BLaER1 treated with 17β-estradiol and CSF1 and Interleukin-3, amounts not matched to agents 10 nM and 100 nM (cell line): ENCODE measurements at regions not wholly inside any gene's neighbourhood (a gene's known extent, or its start where the extent isn't known, plus 50 kb on each side); places are given as distances from the start of the nearest gene placed in this dataset.

ENCODE experiments used
- H3K27ac ChIP-seq, 11 experiments: shearing (Covaris generic); formaldehyde crosslinking; 2 replicates each; pipeline ENCODE4 v1.8.1; 2022
- H3K27me3 ChIP-seq, 11 experiments: shearing (Covaris generic); formaldehyde crosslinking; 2 replicates each; pipeline ENCODE4 v1.8.1; 2022
- H3K36me3 ChIP-seq, 11 experiments: shearing (Covaris generic); formaldehyde crosslinking; 2 replicates each; pipeline ENCODE4 v1.8.1; 2022
- H3K4me1 ChIP-seq, 10 experiments: shearing (Covaris generic); formaldehyde crosslinking; 2 replicates each; pipeline ENCODE4 v1.8.1; 2022
- H3K4me2 ChIP-seq, 11 experiments: shearing (Covaris generic); formaldehyde crosslinking; 2 replicates each; pipeline ENCODE4 v1.8.1; 2022
- H3K4me3 ChIP-seq, 10 experiments: shearing (Covaris generic); formaldehyde crosslinking; 2 replicates each; pipeline ENCODE4 v1.8.1; 2022
- H3K9ac ChIP-seq, 11 experiments: shearing (Covaris generic); formaldehyde crosslinking; 2 replicates each; pipeline ENCODE4 v1.8.1; 2022
- H3K9me3 ChIP-seq, 11 experiments: shearing (Covaris generic); formaldehyde crosslinking; replicated peaks in 1 of 11; 2 replicates each; pipeline ENCODE4 v1.8.1; 2022
- H4K20me1 ChIP-seq, 11 experiments: shearing (Covaris generic); formaldehyde crosslinking; 2 replicates each; pipeline ENCODE4 v1.8.1; 2022
- Cebpa-rat ChIP-seq, 11 experiments: shearing (Covaris generic); IDR thresholded peaks; 2 replicates each; pipeline ENCODE4 v1.8.1; 2022

- Histone ChIP-seq H3K4me3 (no peak overlapping the region), H3K27me3 (no peaks in the 10 kb centered on the region), H3K9ac (no peak overlapping the region), H4K20me1 (no peaks in the 10 kb centered on the region), H3K4me1 (no peaks in the 10 kb centered on the region), H3K9me3 (no peaks in the 10 kb centered on the region), H3K4me2 (no peak overlapping the region), H3K36me3 (no peaks in the 10 kb centered on the region), H3K27ac (no peak overlapping the region)
- no peak for TF ChIP-seq Cebpa-rat (IDR thresholded peaks at IDR 0.05)
Measured at GRCh38 chr5:97918057-97918456, 735.0 kb upstream of the RIOK2 start.

DNA sequence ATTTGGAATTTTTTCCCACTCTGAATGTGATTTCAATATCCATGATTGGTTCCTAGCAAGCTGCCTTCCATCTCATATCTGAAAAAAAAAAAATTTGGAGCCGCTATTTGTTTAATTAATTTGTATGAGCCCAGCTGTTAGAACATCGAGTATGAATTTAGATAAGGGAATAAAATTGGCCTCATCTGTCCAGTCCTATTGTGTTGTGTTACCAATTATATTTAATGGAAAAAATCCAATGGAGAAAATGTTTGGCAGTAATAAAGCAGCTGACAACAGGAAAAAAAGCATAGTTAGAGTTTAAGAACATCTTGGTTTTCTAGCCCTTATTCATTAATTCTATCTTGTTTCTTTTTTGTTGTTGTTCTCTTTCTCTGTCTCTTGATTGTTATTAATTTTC is 735.6 kb upstream of the RIOK2 start:
- no peak for TF ChIP-seq Cebpa-rat (IDR thresholded peaks at IDR 0.05)

GRCh38 chr5:97919719-97920118 is 736.7 kb upstream of the RIOK2 start:
- Histone ChIP-seq H3K9me3 (no peaks in the 10 kb centered on the region), H3K27ac (no peak overlapping the region), H3K36me3 (no peaks in the 10 kb centered on the region), H3K4me1 (no peaks in the 10 kb centered on the region), H3K27me3 (no peaks in the 10 kb centered on the region), H3K4me3 (no peak overlapping the region), H3K4me2 (no peak overlapping the region), H4K20me1 (no peaks in the 10 kb centered on the region), H3K9ac (no peak overlapping the region)
- no peak for TF ChIP-seq Cebpa-rat (IDR thresholded peaks at IDR 0.05)

More for the DNA sequence above, 735.6 kb upstream of the RIOK2 start:
- Histone ChIP-seq H3K27me3 (no peaks in the 10 kb centered on the region), H3K36me3 (no peaks in the 10 kb centered on the region), H3K27ac (no peak overlapping the region), H3K4me2 (no peak overlapping the region), H3K9ac (no peak overlapping the region), H3K4me1 (no peaks in the 10 kb centered on the region), H3K9me3 (no peaks in the 10 kb centered on the region), H4K20me1 (no peaks in the 10 kb centered on the region), H3K4me3 (no peak overlapping the region)

DNA sequence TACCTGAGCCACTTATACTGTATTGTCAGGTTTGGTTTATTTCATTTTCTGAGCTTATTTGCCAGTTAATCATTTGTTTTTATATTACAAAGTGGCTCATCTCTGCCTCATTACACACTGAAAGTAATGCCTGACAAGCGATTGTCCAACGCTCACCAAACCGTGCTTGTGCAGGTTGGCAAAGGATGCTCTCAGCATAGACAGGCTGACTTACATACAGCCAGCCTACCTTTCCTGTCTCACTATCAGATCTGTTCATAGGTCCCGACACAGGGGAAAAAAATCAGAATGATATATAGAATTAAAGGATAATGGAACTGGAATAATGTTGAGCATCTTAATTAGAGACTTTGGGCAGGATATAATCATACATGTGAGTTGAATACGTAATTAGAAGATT is 739.7 kb upstream of the RIOK2 start:
- Histone ChIP-seq H3K9ac (no peak overlapping the region), H3K36me3 (no peaks in the 10 kb centered on the region), H4K20me1 (no peaks in the 10 kb centered on the region), H3K9me3 (no peaks in the 10 kb centered on the region), H3K27me3 (no peaks in the 10 kb centered on the region), H3K4me3 (no peak overlapping the region), H3K4me1 (no peaks in the 10 kb centered on the region), H3K27ac (no peak overlapping the region), H3K4me2 (no peak overlapping the region)
- no peak for TF ChIP-seq Cebpa-rat (IDR thresholded peaks at IDR 0.05)

- no peak overlapping the region for H3K27ac ChIP-seq
- H3K36me3 ChIP-seq, result no peaks in the 10 kb centered on the region
- H3K4me1 ChIP-seq, result no peaks in the 10 kb centered on the region
- no peak overlapping the region for H3K9ac ChIP-seq
- H4K20me1 ChIP-seq, result no peaks in the 10 kb centered on the region
- H3K4me2 ChIP-seq, result no peak overlapping the region
- H3K27me3 ChIP-seq, result no peaks in the 10 kb centered on the region
- H3K4me3 ChIP-seq, result no peak overlapping the region
- no peaks in the 10 kb centered on the region for H3K9me3 ChIP-seq
- TF ChIP-seq Cebpa-rat (IDR thresholded peaks at IDR 0.05), result no peak
Measured at GRCh38 chr5:97923496-97923895, 740.4 kb upstream of the RIOK2 start.

DNA sequence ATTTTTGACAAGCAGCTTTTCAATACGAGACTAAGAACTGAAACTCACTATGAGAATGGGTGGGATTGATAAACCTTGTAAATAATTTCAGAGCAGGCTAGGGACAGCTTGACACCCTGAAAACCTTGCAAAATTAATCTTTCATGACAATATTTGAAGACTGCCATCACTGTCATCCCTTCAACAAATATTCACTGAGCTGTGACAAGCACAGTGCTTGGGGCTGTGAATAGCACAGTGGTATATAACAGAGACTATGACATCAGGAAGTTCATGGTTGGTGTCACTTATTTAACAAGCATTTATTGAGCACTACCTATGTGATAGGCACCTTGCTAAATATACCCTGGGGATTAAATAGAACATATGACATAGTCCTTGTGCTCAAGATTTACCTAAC is 741.0 kb upstream of the RIOK2 start:
- TF ChIP-seq Cebpa-rat (IDR thresholded peaks at IDR 0.05), result no peak
- Histone ChIP-seq H3K4me1 (no peaks in the 10 kb centered on the region), H3K9ac (no peak overlapping the region), H3K27me3 (no peaks in the 10 kb centered on the region), H3K27ac (no peak overlapping the region), H3K4me3 (no peak overlapping the region), H3K4me2 (no peak overlapping the region), H4K20me1 (no peaks in the 10 kb centered on the region), H3K36me3 (no peaks in the 10 kb centered on the region), H3K9me3 (no peaks in the 10 kb centered on the region)

DNA sequence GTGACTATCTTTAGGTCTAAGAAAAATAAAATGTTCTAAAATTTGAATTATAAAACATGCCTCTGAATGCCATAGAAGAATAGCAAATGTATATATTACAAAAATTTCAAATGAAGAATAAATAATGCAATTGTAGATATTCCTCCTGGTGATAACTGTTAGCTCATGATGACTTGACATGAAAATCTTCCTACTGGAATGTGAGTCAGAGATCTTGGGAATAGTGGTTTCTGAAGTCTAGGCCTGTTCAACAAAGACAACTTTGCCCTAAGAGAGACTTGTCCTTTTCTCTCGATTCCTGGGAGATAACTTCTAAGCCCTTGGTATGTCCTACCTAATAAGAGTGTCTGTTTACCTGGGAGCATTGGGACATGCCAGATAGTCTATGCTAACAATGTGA is 746.3 kb upstream of the RIOK2 start:
- no peak overlapping the region for H3K9ac ChIP-seq
- H3K9me3 ChIP-seq, result no peaks in the 10 kb centered on the region

DNA sequence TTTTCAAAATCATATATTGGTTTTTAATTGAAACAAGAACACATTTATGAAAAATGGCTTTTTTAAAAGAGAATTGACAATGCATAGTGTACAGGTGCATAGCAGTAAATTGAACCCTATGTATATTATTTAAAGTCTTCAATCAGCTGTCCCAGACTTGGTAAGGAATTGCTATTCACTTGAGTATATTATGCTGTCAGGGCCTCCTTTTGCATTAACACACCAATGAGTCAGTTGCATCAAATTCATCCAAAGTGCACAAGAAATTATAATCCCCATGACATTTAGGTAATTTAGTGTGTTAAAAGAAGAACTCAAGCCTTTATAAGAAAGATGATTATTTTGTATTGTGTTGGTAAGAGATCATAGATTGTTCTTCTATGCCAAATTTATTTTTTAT is 748.8 kb upstream of the RIOK2 start:
- Histone ChIP-seq H3K9ac (no peak overlapping the region), H3K4me3 (no peak overlapping the region), H4K20me1 (no peaks in the 10 kb centered on the region), H3K4me1 (no peaks in the 10 kb centered on the region), H3K4me2 (no peak overlapping the region), H3K27ac (no peak overlapping the region), H3K27me3 (no peaks in the 10 kb centered on the region), H3K36me3 (no peaks in the 10 kb centered on the region), H3K9me3 (no peaks in the 10 kb centered on the region)
- TF ChIP-seq Cebpa-rat (IDR thresholded peaks at IDR 0.05), result no peak

More for the DNA sequence above, 746.3 kb upstream of the RIOK2 start:
- no peaks in the 10 kb centered on the region for H4K20me1 ChIP-seq
- no peaks in the 10 kb centered on the region for H3K4me1 ChIP-seq
- no peak overlapping the region for H3K4me3 ChIP-seq
- H3K27ac ChIP-seq, result no peak overlapping the region
- TF ChIP-seq Cebpa-rat (IDR thresholded peaks at IDR 0.05), result no peak
- H3K4me2 ChIP-seq, result no peak overlapping the region
- H3K27me3 ChIP-seq, result no peaks in the 10 kb centered on the region
- H3K36me3 ChIP-seq, result no peaks in the 10 kb centered on the region

DNA sequence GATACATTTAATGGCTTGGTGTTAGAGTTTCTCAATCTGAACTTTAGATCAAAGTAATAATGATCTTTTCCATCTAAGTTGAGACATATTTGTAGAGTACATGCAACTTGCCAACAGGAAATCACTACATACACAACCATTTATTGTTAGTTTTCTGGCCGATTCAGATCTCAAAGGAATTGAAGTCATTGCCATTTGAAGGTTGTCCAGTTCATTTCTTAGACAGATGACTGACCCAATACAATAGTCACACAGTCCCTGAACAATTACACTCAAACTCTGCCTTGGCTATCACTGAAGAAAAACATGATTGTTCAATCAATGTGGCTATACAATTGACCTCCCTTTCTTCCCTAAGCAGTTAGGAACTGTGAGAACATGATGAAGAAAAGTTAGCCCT is 753.2 kb upstream of the RIOK2 start:
- Histone ChIP-seq H3K27ac (no peak overlapping the region), H3K4me2 (no peak overlapping the region), H3K27me3 (no peaks in the 10 kb centered on the region), H3K9me3 (no peaks in the 10 kb centered on the region), H3K4me3 (no peak overlapping the region), H3K36me3 (no peaks in the 10 kb centered on the region), H3K9ac (no peak overlapping the region), H4K20me1 (no peaks in the 10 kb centered on the region), H3K4me1 (no peaks in the 10 kb centered on the region)
- TF ChIP-seq Cebpa-rat (IDR thresholded peaks at IDR 0.05), result no peak

DNA sequence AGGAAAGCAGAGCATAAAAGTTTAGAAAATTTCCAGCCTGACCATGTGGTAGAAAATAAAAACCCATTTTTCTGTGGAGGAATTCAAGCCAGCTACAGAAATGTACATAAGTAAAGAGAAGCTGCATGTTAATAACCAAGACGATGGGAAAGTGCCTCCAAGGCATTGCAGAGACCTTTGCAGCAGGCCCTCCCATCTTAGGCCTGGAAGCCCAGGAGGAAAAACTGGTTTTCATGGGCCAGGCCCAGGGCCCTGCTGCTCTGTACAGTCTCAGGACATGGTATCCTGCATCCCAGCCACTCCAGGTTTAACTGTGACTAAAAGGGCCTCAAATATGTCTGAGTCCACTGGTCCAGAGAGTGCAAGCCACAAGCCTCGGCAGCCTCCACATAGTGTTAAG is 754.8 kb upstream of the RIOK2 start:
- Histone ChIP-seq H3K4me1 (no peaks in the 10 kb centered on the region), H3K4me2 (no peak overlapping the region), H3K36me3 (no peaks in the 10 kb centered on the region), H3K27me3 (no peaks in the 10 kb centered on the region), H3K4me3 (no peak overlapping the region), H3K9ac (no peak overlapping the region), H3K27ac (no peak overlapping the region), H3K9me3 (no peaks in the 10 kb centered on the region), H4K20me1 (no peaks in the 10 kb centered on the region)
- TF ChIP-seq Cebpa-rat (IDR thresholded peaks at IDR 0.05), result no peak

GRCh38 chr5:97943036-97943435 is 760.0 kb upstream of the RIOK2 start:
- no peaks in the 10 kb centered on the region for H3K27me3 ChIP-seq
- H3K9me3 ChIP-seq, result no peaks in the 10 kb centered on the region
- H3K27ac ChIP-seq, result no peak overlapping the region
- no peak overlapping the region for H3K4me2 ChIP-seq
- H3K4me3 ChIP-seq, result no peak overlapping the region
- H4K20me1 ChIP-seq, result no peaks in the 10 kb centered on the region
- no peaks in the 10 kb centered on the region for H3K4me1 ChIP-seq
- H3K9ac ChIP-seq, result no peak overlapping the region
- H3K36me3 ChIP-seq, result no peaks in the 10 kb centered on the region
- no peak for TF ChIP-seq Cebpa-rat (IDR thresholded peaks at IDR 0.05)
